ENCODE measurements at regions not wholly inside any gene's neighbourhood (a gene's known extent, or its start where the extent isn't known, plus 50 kb on each side); places are given as distances from the start of the nearest gene placed in this dataset.
"Not testable (repeated sequence)": the region's sequence is repeated elsewhere in the genome, so short reads cannot be mapped to it uniquely, and the experiment has no call there.

DNA sequence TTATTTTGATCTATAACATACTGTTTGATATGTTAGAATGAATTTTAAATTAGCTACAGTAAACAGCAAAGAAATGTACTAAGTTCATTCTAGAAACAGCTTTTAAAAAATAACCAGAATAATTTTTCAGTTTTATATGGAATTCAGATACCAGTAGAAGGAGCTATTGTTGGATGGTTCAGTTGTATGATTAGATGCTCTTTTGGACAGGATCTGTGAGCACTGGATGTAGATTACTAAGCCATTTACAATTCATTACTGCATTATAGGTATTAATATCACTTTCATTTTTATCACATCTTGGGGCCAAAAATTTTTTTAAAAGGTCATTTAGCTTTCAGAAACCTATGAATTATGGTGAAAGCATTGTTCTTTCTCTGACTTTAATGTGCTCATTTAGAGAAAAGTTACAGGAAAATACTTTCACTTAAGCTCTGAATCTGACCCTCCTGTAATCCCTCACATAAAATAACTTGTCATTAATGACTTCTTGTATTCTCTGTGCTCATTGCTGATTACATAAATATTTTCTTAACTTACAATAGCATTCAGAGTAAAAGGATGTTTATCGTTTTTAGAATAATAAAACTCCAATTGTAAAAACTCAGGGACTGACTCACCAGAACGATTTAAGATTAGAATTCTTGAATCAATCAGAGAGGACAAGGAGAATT, 750.2 kb downstream of the SLC4A3 start:
- intact Hi-C loops (cut with DNase I) = no loop called here
- no peak for DNase-seq
- WGBS, 2 donors = 52 to 56% methylated on average over 2 of the region's 2 CpGs
- Histone ChIP-seq H3K27me3 (no peaks in the 10 kb centered on the region), H3K9me3 (no peaks in the 10 kb centered on the region), H3K36me3 (no peaks in the 10 kb centered on the region), H3K27ac (no peak overlapping the region), H3K4me1 (no peaks in the 10 kb centered on the region), H3K4me3 (replicated peaks in 1 of 3) (no peak overlapping the region)
- TF ChIP-seq, protein P1, sequence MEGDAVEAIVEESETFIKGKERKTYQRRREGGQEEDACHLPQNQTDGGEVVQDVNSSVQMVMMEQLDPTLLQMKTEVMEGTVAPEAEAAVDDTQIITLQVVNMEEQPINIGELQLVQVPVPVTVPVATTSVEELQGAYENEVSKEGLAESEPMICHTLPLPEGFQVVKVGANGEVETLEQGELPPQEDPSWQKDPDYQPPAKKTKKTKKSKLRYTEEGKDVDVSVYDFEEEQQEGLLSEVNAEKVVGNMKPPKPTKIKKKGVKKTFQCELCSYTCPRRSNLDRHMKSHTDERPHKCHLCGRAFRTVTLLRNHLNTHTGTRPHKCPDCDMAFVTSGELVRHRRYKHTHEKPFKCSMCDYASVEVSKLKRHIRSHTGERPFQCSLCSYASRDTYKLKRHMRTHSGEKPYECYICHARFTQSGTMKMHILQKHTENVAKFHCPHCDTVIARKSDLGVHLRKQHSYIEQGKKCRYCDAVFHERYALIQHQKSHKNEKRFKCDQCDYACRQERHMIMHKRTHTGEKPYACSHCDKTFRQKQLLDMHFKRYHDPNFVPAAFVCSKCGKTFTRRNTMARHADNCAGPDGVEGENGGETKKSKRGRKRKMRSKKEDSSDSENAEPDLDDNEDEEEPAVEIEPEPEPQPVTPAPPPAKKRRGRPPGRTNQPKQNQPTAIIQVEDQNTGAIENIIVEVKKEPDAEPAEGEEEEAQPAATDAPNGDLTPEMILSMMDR (IDR thresholded peaks at IDR 0.05) = no peak
- no peak for TF ChIP-seq POLR2A (IDR thresholded peaks at IDR 0.05)

DNA sequence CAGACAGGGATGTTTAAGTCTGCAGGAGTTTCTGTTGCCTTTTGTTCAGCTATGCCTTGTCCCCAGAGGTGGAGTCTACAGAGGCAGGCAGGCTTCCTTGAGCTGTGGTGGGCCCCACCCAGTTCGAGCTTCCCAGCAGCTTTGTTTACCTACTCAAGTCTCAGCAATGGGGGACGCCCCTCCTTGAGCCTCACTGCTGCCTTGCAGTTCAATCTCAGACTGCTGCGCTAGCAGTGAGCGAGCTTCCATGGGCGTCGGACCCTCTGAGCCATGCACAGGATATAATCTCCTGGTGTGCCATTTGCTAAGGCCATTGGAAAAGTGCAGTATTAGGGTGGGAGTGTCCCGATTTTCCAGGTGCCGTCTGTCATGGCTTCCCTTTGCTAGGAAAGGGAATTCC, 760.3 kb downstream of the SLC4A3 start:
- H3K4me1 ChIP-seq; intact Hi-C loops (cut with DNase I); H3K27ac ChIP-seq; H3K4me3 ChIP-seq (replicated peaks in 1 of 3); H3K9me3 ChIP-seq; H3K36me3 ChIP-seq; H3K27me3 ChIP-seq; DNase-seq: not testable (repeated sequence)
- 92 to 98% methylated on average over 6 to 8 of the region's 8 CpGs for WGBS, 2 donors

- DNase-seq = no peak
- WGBS, 2 donors = 90 to 95% methylated on average over 2 of the region's 2 CpGs
- no peak for TF ChIP-seq POLR2A (IDR thresholded peaks at IDR 0.05)
- TF ChIP-seq, protein P1 (IDR thresholded peaks at IDR 0.05) = no peak
- intact Hi-C loops (cut with DNase I) = no loop called here
- no peak overlapping the region for H3K27ac ChIP-seq
- no peaks in the 10 kb centered on the region for H3K9me3 ChIP-seq
- H3K36me3 ChIP-seq = no peaks in the 10 kb centered on the region
- H3K27me3 ChIP-seq = no peaks in the 10 kb centered on the region
- H3K4me1 ChIP-seq = no peaks in the 10 kb centered on the region
- no peak overlapping the region for H3K4me3 ChIP-seq (replicated peaks in 1 of 3)
Observed at GRCh38 chr2:220393711-220394110, 766.3 kb downstream of the SLC4A3 start.

- no peak overlapping the region for H3K4me3 ChIP-seq (replicated peaks in 1 of 3)
- H3K27me3 ChIP-seq = no peaks in the 10 kb centered on the region
- no peaks in the 10 kb centered on the region for H3K36me3 ChIP-seq
- no peaks in the 10 kb centered on the region for H3K9me3 ChIP-seq
- TF ChIP-seq, protein P1 (IDR thresholded peaks at IDR 0.05) = no peak
- peak; percentile 68 to 69 for DNase-seq
- no peak overlapping the region for H3K27ac ChIP-seq
- intact Hi-C loops (cut with DNase I) = no loop called here
- H3K4me1 ChIP-seq = no peaks in the 10 kb centered on the region
Observed at GRCh38 chr2:220394433-220394832, 767.0 kb downstream of the SLC4A3 start.

GRCh38 chr2:220396287-220396686, 768.9 kb downstream of the SLC4A3 start:
- no peak for DNase-seq
- no peaks in the 10 kb centered on the region for H3K36me3 ChIP-seq
- 73 to 82% methylated on average over 4 of the region's 4 CpGs for WGBS, 2 donors
- no peak overlapping the region for H3K27ac ChIP-seq
- H3K4me3 ChIP-seq (replicated peaks in 1 of 3) = no peak overlapping the region
- no peaks in the 10 kb centered on the region for H3K27me3 ChIP-seq
- TF ChIP-seq, protein P1 (IDR thresholded peaks at IDR 0.05) = no peak
- no peak for TF ChIP-seq POLR2A (IDR thresholded peaks at IDR 0.05)
- intact Hi-C loops (cut with DNase I) = no loop called here
- H3K4me1 ChIP-seq = no peaks in the 10 kb centered on the region
- no peaks in the 10 kb centered on the region for H3K9me3 ChIP-seq

- Histone ChIP-seq H3K36me3 (no peaks in the 10 kb centered on the region), H3K27ac (no peak overlapping the region), H3K4me1 (no peaks in the 10 kb centered on the region), H3K9me3 (no peaks in the 10 kb centered on the region), H3K4me3 (replicated peaks in 1 of 3) (no peak overlapping the region), H3K27me3 (no peaks in the 10 kb centered on the region)
- DNase-seq = no peak
- WGBS, 2 donors = 43 to 48% methylated on average over 1 of the region's 1 CpG
- TF ChIP-seq, protein P1 (IDR thresholded peaks at IDR 0.05) = no peak
- TF ChIP-seq POLR2A (IDR thresholded peaks at IDR 0.05) = no peak
- intact Hi-C loops (cut with DNase I) = no loop called here
Observed at GRCh38 chr2:220410296-220410695, 782.9 kb downstream of the SLC4A3 start.

Measured in thyroid gland (tissue), 4 donors.